ENCODE measurements at regions not wholly inside any gene's neighbourhood (a gene's known extent, or its start where the extent isn't known, plus 50 kb on each side); places are given as distances from the start of the nearest gene placed in this dataset.

DNA sequence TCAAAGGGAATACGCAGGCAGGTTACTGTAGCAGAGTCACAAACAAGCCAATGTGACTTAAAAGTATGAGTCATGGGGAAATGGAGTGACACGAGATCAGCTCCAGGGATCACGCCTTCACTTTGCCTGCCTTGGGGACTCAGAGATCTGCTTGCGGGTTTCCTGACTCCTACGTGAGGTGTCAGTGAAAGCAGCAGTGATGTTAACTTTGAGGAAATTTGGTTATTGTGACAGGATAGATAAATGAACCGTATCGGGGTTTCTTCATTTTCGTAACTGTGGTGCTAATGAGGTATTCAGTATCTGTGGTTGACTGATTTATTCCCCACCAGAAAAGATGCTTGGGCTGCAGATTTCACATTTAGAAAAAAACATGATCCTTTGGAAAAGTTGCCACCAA, 383.3 kb upstream of the ZFP42 start:
- in situ Hi-C loops (cut with MboI; ENCODE audit: low sequenced_read_pairs), result no loop called here
- no peak overlapping the region for H3K4me3 ChIP-seq

DNA sequence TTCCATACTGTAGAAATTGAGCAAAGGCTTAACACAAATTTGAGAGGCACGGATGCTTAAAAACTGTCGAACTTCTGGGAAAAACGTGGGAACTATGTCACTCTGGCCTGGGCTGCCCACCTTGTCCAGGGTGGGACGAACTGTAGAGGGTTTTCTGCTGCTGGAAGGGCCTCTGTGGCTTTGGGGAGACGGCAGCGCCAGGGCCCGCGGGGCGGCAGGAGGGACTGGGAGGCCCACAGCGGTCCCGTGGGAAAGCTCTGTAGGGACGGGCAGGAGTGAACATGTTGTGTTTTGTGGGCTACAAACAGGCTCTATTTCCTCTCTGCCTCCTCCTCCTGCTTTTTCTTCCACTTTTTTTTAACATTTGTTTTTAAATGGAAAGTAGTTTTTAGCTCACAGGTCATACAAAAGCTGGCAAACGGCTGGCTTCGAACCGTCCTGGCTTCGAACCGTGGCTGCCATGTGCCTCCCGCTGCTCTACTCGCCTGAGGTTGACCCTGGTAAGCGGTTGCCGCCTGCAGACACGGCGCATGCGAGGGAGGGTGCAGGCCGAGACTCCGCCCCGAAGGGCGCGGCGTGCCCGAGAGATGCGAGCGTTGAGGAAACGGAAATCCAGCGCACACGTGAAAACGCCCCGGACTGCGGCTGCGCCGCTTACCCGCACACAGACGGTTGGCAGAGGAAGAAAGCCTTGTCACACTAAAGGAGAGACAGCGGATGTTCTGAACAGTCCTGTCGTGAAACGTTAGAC, 382.3 kb upstream of the ZFP42 start:
- no peaks in the 10 kb centered on the region for H3K9me3 ChIP-seq
- H3K4me1 ChIP-seq, result no peaks in the 10 kb centered on the region
- no peaks in the 10 kb centered on the region; the same call in 1 of the 2 replicates for H3K27me3 ChIP-seq (ENCODE audit: low read depth)
- no peak overlapping the region for H3K4me3 ChIP-seq
- in situ Hi-C loops (cut with MboI; ENCODE audit: low sequenced_read_pairs), result no loop called here
- no peaks in the 10 kb centered on the region for H3K36me3 ChIP-seq (replicated peaks)
- no peak for DNase-seq (ENCODE audit: low spot score in 2 of 2)

More for the DNA sequence above, 383.3 kb upstream of the ZFP42 start:
- Histone ChIP-seq H3K27me3 (ENCODE audit: low read depth) (no peaks in the 10 kb centered on the region; the same call in 1 of the 2 replicates), H3K36me3 (replicated peaks) (no peaks in the 10 kb centered on the region), H3K9me3 (no peaks in the 10 kb centered on the region), H3K4me1 (no peaks in the 10 kb centered on the region)
- no peak for DNase-seq (ENCODE audit: low spot score in 2 of 2)

DNA sequence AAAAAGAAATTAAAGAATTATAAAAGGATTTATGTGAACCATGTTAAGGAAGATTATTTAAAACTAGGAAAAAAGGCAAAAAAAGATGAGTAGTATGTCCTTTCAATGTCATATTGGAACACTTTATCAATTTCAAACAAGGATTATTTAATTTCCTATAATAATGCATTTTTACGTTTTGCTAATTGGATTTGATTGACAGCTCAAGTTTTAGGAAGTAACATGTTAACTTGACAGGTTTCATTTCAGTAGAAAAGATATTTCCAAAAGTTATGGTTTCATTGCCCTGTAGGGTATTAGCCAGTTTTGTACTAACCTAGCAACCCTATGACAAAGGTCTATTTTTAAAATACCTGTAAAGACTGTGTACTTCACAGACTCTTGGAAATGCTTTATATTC, 379.6 kb upstream of the ZFP42 start:
- Histone ChIP-seq H3K4me3 (no peak overlapping the region), H3K9me3 (no peaks in the 10 kb centered on the region), H3K4me1 (peaks cover 5% of the 10 kb centered on the region; the same call in 1 of the 2 replicates), H3K27me3 (ENCODE audit: low read depth) (no peaks in the 10 kb centered on the region), H3K36me3 (replicated peaks) (no peaks in the 10 kb centered on the region)
- no peak for DNase-seq (ENCODE audit: low spot score in 2 of 2)
- in situ Hi-C loops (cut with MboI; ENCODE audit: low sequenced_read_pairs), result no loop called here

DNA sequence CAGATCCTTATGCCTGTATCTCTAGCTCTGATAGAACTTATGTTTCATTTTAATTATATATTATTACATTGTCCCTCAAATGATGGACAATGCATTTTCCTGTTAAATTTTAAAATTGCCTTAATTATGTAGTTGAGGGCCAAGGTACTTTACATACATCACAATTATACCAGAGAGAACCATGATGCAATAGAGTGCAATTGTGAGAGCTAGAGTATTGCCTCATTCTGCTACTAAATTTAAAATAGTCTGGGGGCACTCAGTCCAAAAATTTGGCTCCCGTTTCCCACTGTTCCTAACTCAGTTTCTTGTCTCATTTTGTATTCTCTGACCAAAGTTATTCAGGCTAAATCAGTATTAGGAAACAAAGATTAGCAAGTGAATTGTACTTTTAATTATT, 378.5 kb upstream of the ZFP42 start:
- no peak for DNase-seq (ENCODE audit: low spot score in 2 of 2)

DNA sequence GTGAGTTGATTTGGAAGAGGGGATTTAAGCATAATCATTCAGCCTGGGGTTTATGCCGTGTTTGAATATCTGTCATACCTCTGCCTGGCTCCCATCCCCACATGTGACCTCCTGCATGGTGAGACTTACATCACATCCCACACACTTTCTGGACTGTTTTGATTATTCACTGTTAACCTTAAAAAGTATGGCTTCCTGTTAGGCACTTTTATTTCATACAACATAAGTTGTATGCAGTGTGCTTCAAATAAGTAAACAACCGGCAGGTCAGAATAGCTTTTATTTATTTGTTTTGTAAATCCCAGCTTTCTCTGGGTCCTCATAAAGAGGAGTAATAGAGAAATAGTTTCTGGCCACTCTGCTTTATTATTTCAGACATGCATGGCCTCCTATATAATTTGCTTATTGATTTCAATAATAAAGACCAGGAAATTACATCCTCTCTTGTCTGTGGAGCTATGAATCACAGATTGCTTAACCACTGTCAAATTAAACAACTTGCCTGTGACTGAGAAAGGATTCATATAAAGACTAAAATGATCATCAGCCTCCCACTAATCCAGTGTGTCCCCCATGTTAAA, 376.8 kb upstream of the ZFP42 start:
- Histone ChIP-seq H3K27me3 (ENCODE audit: low read depth) (no peaks in the 10 kb centered on the region), H3K4me3 (no peak overlapping the region), H3K4me1 (peaks cover 5% of the 10 kb centered on the region; the same call in 1 of the 2 replicates), H3K9me3 (no peaks in the 10 kb centered on the region), H3K36me3 (replicated peaks) (no peaks in the 10 kb centered on the region)
- DNase-seq (ENCODE audit: low spot score in 2 of 2), result no peak
- in situ Hi-C loops (cut with MboI; ENCODE audit: low sequenced_read_pairs), result no loop called here

More for the DNA sequence above, 378.5 kb upstream of the ZFP42 start:
- Histone ChIP-seq H3K27me3 (ENCODE audit: low read depth) (no peaks in the 10 kb centered on the region), H3K4me1 (peaks cover 5% of the 10 kb centered on the region; the same call in 1 of the 2 replicates), H3K9me3 (no peaks in the 10 kb centered on the region), H3K36me3 (replicated peaks) (no peaks in the 10 kb centered on the region), H3K4me3 (no peak overlapping the region)
- in situ Hi-C loops (cut with MboI; ENCODE audit: low sequenced_read_pairs), result no loop called here

DNA sequence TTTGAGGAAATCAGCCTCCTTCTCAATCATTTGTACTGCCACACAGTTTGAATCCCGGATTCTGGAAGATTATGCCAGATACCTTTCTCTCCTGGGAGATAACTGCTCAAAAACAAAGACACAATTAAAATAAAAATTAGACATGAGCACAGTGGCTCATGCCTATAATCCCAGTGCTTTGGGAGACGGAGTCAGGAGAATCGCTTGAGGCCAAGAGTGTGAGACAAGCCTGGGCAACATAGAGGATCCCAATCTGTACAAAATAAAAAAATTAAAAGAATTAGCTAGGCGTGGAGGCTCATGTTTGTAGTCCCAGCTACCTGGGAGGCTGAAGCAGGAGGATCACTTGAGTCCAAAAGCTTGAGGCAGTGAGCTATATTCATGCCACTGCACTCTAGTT, 376.3 kb upstream of the ZFP42 start:
- Histone ChIP-seq H3K4me1 (peaks cover 5% of the 10 kb centered on the region; the same call in 1 of the 2 replicates), H3K4me3 (no peak overlapping the region), H3K36me3 (replicated peaks) (no peaks in the 10 kb centered on the region), H3K27me3 (ENCODE audit: low read depth) (no peaks in the 10 kb centered on the region), H3K9me3 (no peaks in the 10 kb centered on the region)
- in situ Hi-C loops (cut with MboI; ENCODE audit: low sequenced_read_pairs), result no loop called here
- no peak for DNase-seq (ENCODE audit: low spot score in 2 of 2)

DNA sequence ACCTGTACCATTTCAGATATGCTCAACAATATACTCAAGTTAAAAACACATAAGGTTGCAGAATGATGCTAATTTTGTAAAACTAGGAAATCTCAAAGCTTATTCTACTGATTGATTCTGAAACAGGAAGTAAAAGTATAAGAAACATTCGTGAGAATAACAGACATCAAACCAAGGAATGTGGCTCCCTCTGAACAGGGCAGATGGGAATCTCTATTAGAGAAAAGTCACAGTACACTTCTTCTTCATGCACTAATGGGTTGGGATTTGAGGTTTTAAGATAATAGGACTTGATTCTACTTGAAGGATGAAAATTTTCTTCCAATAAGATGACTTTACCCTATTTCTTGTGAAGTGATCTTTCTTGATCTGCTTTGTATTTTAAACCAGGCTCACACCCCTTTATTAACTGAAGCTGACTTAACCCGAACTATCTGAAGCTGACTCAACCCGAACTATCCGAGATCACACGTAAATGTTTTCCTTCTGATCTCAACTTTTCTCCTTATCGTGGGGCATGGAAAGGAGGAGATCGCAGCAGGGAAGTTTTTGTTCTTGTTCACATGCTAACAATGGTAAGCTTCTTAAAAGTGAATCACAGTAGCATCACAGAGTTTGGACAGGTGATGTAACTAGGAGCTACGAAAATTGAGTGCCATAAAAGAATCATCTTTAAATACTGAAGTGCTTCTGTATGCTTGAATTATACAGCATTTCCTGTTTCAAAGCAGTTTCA, 363.1 kb upstream of the ZFP42 start:
- H3K9me3 ChIP-seq, result no peaks in the 10 kb centered on the region
- DNase-seq (ENCODE audit: low spot score in 2 of 2), result no peak
- no peaks in the 10 kb centered on the region for H3K36me3 ChIP-seq (replicated peaks)
- H3K27me3 ChIP-seq (ENCODE audit: low read depth), result no peaks in the 10 kb centered on the region
- in situ Hi-C loops (cut with MboI; ENCODE audit: low sequenced_read_pairs), result no loop called here
- no peak overlapping the region for H3K4me3 ChIP-seq
- no peaks in the 10 kb centered on the region for H3K4me1 ChIP-seq

DNA sequence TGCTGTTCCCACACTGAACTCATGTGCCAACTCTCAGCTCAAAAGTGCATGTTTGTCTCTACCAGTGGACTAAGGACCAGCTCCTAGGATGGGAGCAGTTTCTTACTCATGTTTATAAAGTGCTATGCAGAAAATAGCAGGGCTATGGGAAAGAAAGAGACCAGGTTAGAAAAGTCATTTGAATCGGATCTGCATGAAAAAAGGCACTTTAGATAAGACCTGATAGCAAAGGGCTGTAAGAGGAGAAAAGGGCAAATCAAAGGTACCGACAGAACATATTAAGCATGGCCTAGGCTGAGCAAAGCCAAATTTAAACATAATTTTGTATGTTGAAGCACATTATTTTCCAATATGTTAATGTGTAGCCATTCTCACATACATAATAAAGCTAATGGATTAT, 362.3 kb upstream of the ZFP42 start:
- H3K4me3 ChIP-seq, result no peak overlapping the region
- no peaks in the 10 kb centered on the region for H3K27me3 ChIP-seq (ENCODE audit: low read depth)
- DNase-seq (ENCODE audit: low spot score in 2 of 2), result no peak
- no peaks in the 10 kb centered on the region for H3K4me1 ChIP-seq
- in situ Hi-C loops (cut with MboI; ENCODE audit: low sequenced_read_pairs), result no loop called here
- H3K36me3 ChIP-seq (replicated peaks), result no peaks in the 10 kb centered on the region
- no peaks in the 10 kb centered on the region for H3K9me3 ChIP-seq

DNA sequence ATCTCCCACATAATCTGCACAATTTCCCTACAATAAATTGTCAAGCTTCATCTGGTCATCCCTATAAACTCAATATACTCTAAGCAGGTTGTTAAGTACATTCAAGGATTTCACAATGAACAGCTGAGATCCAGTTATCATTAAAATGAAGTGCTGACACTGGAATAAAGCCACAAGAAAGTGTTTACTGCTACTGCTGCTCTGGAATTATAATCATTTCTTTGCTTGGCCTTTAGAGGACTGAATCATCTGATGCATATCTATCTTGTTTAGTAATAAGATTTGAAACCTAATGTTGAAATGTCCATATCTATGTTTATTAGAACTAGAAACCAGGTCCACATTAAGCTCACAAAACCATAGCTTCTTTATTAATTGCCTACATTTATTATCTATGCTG, 338.6 kb upstream of the ZFP42 start:
- H3K36me3 ChIP-seq (replicated peaks), result no peaks in the 10 kb centered on the region
- no peaks in the 10 kb centered on the region for H3K9me3 ChIP-seq
- no peak overlapping the region for H3K4me3 ChIP-seq
- no peak for DNase-seq (ENCODE audit: low spot score in 2 of 2)
- no peaks in the 10 kb centered on the region for H3K27me3 ChIP-seq (ENCODE audit: low read depth)
- in situ Hi-C loops (cut with MboI; ENCODE audit: low sequenced_read_pairs), result no loop called here
- H3K4me1 ChIP-seq, result no peaks in the 10 kb centered on the region

DNA sequence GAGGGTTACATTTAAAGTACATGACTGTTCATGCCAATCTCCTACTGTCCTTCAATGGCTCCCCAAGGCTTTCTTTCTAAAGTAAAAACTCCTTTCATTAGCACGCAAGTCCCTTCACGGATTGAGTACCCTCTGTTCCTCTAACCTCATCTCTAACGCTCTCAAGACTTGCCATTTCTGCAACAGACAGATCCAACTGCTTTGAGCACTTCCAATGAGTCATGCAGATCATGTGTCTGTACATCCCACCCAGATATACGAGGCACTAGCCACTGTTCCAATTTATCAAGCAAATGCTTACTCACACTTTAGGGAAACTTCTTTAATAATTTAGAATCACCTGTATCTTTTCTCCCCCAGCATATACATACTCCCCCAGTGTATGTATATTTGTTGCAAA, 332.5 kb upstream of the ZFP42 start:
- in situ Hi-C loops (cut with MboI; ENCODE audit: low sequenced_read_pairs), result no loop called here
- no peaks in the 10 kb centered on the region for H3K36me3 ChIP-seq (replicated peaks)
- H3K4me1 ChIP-seq, result no peaks in the 10 kb centered on the region
- H3K27me3 ChIP-seq (ENCODE audit: low read depth), result no peaks in the 10 kb centered on the region
- no peak overlapping the region for H3K4me3 ChIP-seq
- DNase-seq (ENCODE audit: low spot score in 2 of 2), result no peak
- no peaks in the 10 kb centered on the region for H3K9me3 ChIP-seq

DNA sequence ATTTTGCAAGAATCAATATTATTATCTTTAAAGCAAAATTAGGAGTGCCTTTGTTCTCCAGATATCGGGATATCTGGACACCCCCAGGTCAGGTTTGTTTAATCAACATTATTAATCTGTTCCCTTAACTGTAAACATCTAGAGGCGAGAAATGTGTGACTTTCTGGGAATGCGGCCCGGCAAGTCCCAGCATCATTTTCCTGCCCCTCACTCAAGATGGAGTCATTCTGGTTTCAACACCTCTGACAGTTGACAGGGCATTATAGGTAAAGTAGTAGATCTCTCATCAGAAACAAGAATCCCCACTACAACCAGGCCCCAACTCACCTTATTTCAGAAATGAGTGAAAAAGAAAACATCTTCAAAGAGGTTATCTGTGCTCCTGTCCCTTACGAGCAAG, 331.6 kb upstream of the ZFP42 start:
- no peaks in the 10 kb centered on the region for H3K4me1 ChIP-seq
- H3K9me3 ChIP-seq, result no peaks in the 10 kb centered on the region
- no peak overlapping the region for H3K4me3 ChIP-seq
- DNase-seq (ENCODE audit: low spot score in 2 of 2), result no peak
- H3K36me3 ChIP-seq (replicated peaks), result no peaks in the 10 kb centered on the region
- in situ Hi-C loops (cut with MboI; ENCODE audit: low sequenced_read_pairs), result no loop called here
- no peaks in the 10 kb centered on the region for H3K27me3 ChIP-seq (ENCODE audit: low read depth)

DNA sequence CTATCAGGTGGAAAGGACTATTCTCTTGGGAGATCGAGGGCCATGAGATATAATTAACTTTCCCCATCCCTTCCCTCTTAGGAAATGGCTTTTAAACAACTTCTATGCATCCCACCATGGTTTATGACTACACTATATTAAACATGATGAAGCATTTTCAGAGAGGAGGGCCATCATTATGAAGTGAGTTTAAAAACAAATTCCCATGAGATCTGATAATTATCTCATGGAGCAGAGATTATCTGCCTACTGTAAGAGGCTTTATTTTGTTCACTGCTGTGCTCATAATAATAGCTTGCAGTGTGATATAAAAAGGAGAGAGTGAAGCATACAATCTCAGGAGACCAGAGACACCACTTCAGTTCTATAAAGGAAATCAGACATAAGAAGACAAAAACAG, 330.5 kb upstream of the ZFP42 start:
- Histone ChIP-seq H3K9me3 (no peaks in the 10 kb centered on the region), H3K36me3 (replicated peaks) (no peaks in the 10 kb centered on the region), H3K4me3 (no peak overlapping the region), H3K27me3 (ENCODE audit: low read depth) (no peaks in the 10 kb centered on the region), H3K4me1 (no peaks in the 10 kb centered on the region)
- DNase-seq (ENCODE audit: low spot score in 2 of 2), result no peak
- in situ Hi-C loops (cut with MboI; ENCODE audit: low sequenced_read_pairs), result no loop called here

DNA sequence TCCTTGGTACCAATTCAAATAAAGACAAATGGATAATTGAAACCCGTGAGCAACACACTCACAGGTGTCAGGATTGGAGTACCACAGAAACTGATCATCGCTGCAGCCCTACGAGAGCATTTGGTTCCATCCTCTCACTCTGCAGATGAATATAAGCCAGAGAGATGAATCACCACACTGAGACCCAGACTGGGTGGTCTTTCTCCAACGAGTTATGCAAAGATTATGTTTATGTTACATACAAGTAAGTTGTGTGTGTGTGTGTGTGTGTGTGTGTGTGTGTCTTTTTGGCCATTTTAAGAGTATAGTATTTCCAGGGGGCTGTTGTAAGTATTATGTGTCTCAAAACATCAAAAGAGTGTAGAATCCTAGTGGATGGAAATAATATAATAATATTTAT, 329.5 kb upstream of the ZFP42 start:
- Histone ChIP-seq H3K4me3 (no peak overlapping the region), H3K9me3 (no peaks in the 10 kb centered on the region), H3K4me1 (no peaks in the 10 kb centered on the region), H3K36me3 (replicated peaks) (no peaks in the 10 kb centered on the region), H3K27me3 (ENCODE audit: low read depth) (no peaks in the 10 kb centered on the region)
- in situ Hi-C loops (cut with MboI; ENCODE audit: low sequenced_read_pairs), result no loop called here
- no peak for DNase-seq (ENCODE audit: low spot score in 2 of 2)
